ENCODE measurements at regions not wholly inside any gene's neighbourhood (a gene's known extent, or its start where the extent isn't known, plus 50 kb on each side); places are given as distances from the start of the nearest gene placed in this dataset.

- no peak for DNase-seq
Measured at GRCh38 chr7:42348631-42349030, 111.6 kb upstream of the GLI3 start.

GRCh38 chr7:42348071-42348470 lies 111.1 kb upstream of the GLI3 start:
- DNase-seq: no peak

GRCh38 chr7:42347616-42348015 lies 110.6 kb upstream of the GLI3 start:
- DNase-seq: no peak

- no peak for DNase-seq
Measured at GRCh38 chr7:42345478-42346299, 108.7 kb upstream of the GLI3 start.

GRCh38 chr7:42344198-42344755 lies 107.3 kb upstream of the GLI3 start:
- DNase-seq: no peak

GRCh38 chr7:42342381-42342780 lies 105.4 kb upstream of the GLI3 start:
- no peak for DNase-seq

GRCh38 chr7:42340436-42340835 lies 103.4 kb upstream of the GLI3 start:
- DNase-seq: no peak

GRCh38 chr7:42338916-42339540 lies 102.0 kb upstream of the GLI3 start:
- DNase-seq: no peak

- DNase-seq: no peak
Measured at GRCh38 chr7:42338231-42338915, 101.4 kb upstream of the GLI3 start.

GRCh38 chr7:42337225-42337905 lies 100.4 kb upstream of the GLI3 start:
- DNase-seq: no peak

- DNase-seq: no peak
Measured at GRCh38 chr7:42332605-42333222, 95.7 kb upstream of the GLI3 start.

GRCh38 chr7:42319631-42320030 lies 82.6 kb upstream of the GLI3 start:
- no peak for DNase-seq

GRCh38 chr7:42315631-42316030 lies 78.6 kb upstream of the GLI3 start:
- DNase-seq: no peak

- no peak for DNase-seq
Measured at GRCh38 chr7:42315103-42315502, 78.1 kb upstream of the GLI3 start.

- no peak for DNase-seq
Measured at GRCh38 chr7:42314696-42315095, 77.7 kb upstream of the GLI3 start.

- no peak for DNase-seq
Measured at GRCh38 chr7:42311195-42311594, 74.2 kb upstream of the GLI3 start.

GRCh38 chr7:42292991-42293521 lies 56.0 kb upstream of the GLI3 start:
- DNase-seq: no peak

- no peak for DNase-seq
Measured at GRCh38 chr7:42289473-42289872, 52.5 kb upstream of the GLI3 start.
